Activated CD4-positive, alpha-beta T cell treated with anti-CD3 and anti-CD28 coated beads for 24 hours (primary cell): ENCODE measurements at regions not wholly inside any gene's neighbourhood (a gene's known extent, or its start where the extent isn't known, plus 50 kb on each side); places are given as distances from the start of the nearest gene placed in this dataset.

Experiments used
- DNase-seq, 2 donors: peaks; one replicate each; pipeline ENCODE4 v3.0.0-alpha.2; 2020; ENCODE audit warnings: low read depth in 2 of 2

DNA sequence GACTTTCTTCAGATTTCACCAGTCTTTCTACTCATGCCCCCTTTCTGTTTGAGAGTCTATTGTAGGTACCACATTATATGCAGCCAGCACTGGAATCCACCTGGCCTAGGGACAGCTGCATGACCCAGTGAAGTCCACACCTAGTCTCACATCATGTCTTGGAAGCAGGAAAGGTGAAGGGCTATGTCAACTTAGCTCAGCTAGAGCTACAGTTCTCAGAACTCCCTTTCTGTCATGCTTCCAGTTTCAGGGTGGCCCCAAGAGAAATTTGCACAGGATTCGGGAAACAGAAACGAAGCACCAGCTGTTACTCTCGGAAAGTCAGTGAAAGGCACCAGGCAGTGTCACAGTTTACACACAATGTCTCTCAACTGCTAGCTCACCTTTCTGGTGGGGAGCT is 51.6 kb upstream of the NLRP1 start:
- DNase-seq: no peak

DNA sequence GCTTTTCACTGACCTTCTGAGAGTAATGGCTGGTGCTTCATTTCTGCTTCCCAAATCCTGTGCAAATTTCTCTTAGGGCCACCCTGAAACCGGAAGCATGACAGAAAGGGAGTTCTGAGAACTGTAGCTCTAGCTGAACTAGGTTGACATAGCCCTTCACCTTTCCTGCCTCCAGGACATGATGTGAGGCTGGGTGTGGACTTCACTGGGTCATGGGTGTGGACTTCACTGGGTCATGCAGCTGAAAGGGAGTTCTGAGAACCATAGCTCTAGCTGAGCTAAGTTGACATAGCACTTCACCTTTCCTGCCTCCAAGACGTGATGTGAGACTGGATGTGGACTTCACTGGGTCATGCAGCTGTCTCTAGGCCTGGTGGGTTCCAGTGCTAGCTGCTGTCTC is 54.3 kb upstream of the NLRP1 start:
- no peak for DNase-seq

DNA sequence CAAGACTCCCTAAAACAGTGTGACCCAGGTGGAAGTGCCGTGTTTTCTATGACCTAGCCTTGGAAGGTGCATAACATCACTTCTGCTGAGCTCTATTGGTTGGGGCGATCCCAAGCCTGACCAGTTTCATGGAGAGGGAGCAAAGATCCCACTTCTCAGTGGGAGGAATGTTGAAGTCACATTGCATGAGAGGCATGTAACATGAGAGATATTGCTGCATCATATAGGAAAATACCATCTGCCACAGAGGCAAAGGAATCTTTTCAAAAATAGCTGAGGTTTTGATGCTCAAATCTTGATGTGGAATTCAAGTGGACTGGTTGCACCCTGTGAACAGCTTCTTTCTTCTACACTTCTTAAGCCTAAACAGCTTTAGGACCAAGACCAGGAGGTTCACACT is 56.4 kb upstream of the NLRP1 start:
- no peak for DNase-seq

DNA sequence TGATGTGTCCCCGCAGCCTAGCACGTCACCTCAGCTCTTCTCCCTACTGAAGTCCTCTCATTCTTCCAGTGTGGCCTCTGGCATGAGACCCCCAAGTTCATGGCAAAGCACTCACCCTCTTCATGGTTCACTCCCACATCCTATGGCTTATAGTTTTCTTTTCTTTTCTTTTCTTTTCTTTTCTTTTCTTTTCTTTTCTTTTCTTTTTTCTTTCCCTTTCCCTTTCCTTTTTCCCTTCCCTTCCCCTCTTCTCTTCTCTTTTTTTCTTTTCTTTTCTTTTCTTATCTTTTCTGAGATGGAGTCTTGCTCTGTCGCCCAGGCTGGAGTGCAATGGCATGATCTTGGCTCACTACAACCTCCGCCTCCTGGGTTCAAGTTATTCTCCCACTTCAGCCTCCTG is 58.4 kb upstream of the NLRP1 start:
- no peak for DNase-seq

DNA sequence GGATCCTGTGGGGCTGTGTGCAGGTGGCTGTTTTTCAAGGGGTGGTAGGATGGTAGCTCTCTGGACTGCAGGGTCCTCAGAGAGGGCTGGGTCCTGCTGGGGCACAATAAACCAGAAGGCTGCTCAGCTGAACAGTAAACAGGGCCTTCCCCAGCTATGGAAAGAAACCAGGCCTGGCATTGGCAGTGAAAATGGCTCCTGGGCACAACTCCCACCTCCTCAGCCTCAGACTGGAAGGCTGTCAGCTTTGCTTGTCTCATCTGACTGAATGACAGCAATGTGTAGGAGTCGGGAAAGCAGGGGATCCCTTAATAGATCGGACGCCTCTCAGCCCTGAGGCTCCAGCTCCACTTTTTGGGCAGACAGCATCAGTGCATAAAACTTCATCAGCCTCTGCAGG is 59.8 kb upstream of the NLRP1 start:
- DNase-seq: no peak

DNA sequence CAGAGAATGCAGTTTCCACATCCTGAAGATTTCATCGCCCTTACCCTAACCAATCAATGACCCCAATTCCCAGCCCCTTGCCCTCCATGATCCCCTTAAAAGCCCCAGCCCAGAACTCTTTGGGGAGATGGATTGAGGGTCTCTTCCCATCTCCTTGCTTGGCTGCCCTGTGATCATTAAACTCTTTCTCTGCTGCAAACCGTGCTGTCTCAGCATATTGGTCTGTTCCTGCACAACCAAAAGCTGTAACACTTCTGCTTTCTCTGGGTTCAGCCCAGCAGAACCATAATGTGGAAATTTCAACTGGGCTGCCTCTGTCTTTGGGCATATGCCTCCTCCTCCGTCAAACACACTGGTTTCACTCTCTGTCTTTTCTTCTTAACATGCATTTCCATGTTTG is 67.0 kb upstream of the NLRP1 start:
- no peak for DNase-seq

DNA sequence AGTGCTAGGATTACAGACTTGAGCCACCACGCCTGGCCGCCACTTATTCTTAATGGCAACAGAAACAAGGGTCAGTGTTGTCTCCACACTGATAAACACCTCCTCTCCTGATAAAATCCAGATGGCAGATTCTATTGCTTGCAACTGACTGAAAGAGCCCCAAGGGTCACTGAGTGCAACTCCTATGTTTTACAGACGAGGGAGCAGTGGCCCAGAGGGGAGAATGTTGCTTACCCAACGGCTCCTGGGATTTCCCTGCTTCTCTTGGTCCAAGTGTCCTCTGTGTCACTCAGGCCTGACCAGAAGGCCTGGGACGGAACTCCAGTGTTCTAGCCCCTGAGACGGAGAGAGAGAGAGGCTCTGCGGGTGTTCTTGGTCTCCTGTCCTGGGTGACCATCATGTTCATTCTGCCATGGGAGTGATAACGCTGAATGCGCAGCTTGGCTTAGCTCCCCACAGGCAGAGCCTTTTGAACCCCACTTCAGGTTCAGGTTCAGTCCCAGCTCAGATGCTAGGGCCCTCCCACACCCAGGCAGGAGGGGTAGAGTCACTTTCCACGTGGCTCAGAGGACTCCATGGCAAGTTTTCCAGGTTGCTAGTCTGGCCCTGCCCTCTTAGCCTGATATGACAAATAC is 77.3 kb upstream of the NLRP1 start:
- DNase-seq: no peak

DNA sequence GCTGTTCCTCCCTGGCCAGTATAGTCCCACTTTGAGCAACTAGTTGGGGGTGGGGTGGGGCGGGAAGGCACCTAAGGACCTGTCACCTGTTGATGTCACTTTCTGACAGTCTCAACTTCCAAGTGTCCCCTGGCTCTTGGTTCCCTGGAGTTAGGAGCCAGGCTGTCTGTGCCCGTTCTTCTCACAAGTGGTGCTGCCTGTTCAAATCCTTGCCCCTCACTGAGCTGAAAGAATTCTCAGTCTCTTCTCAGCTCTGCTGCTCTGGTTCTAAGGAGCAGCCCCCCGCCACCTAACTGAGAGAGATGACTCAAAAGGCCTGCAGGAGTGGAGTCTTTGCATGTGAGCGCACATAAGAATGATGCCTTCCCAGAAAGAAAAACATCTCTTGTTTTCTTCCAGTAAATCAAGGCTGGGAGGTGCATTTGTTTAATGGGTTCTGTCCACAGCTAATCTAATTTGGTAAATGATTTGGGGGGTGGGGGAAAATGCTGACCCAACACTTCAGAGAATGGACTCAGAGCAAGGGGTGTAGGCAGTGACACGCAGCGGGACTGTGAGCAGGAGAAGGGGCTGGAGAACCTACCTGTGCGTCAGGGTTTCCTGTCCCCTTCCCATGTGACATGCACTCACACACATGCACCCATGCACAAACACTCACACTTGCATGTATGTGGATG is 78.2 kb upstream of the NLRP1 start:
- no peak for DNase-seq

DNA sequence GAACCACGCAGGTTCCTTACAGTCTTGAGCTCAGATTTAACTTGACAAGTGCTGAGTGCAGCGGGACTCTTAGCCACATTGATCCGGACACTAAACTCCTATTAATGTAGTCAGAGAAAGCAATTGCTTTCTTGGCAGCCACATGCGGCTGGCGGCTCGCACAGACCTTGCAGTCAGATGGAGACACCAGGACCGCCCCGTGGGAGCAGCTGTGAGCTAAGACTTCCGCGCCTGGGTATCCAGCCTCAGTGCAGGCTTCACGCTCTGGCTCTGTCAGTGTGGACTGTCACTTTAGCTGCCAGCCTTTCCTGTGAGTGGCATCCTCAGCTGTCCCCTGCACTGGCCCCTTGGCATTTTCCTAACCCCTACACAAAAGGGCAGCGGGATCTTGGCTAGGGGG is 80.9 kb upstream of the NLRP1 start:
- no peak for DNase-seq

DNA sequence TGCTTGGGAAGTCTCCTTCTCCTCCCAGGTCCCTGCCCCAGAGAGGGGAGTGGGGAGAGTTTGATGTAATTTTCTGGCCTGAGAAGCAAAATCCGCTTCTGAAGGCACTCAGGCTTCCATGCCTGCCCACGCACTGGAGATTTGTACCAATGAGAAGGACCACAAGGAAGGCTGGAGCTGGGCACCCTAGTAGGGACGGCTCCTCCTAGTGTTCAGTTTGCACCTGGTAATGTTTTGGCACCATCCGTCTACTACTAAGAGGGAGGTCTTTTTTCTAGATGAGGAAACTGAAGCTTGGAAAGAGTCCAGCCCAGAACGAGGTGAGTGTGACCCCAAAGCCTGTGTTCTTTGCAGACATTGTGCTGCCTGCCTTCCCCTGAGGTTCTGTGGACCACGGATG is 83.6 kb upstream of the NLRP1 start:
- no peak for DNase-seq

DNA sequence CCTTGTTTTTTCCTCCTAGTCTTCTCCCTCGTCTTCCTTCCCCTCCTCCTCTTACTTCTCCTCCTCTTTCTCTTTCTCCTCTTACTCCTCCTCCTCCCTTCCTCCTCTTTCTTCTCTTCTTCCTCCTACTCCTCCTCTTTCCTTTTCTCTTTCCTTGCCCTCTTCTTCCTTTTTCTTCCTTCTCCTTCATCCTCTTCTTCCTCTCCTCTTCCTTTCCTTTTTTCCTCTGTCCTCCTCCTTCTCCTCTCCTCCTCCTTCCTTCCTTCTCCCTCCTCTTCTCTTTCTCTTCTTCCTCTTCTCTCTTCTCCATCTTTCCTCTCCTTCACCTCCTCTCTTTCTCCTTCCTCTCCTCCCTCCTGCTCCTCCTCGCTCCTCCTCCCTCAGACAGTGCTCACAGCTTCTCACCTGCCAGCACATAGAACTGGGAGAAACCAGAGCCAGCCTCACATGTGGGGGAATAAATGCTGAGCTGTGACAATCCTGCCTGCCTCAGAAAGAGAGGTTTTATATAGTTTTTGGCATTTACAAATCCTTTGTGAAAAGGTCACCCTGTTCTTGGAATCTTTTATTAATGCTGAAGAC is 84.3 kb upstream of the NLRP1 start:
- DNase-seq: no peak

DNA sequence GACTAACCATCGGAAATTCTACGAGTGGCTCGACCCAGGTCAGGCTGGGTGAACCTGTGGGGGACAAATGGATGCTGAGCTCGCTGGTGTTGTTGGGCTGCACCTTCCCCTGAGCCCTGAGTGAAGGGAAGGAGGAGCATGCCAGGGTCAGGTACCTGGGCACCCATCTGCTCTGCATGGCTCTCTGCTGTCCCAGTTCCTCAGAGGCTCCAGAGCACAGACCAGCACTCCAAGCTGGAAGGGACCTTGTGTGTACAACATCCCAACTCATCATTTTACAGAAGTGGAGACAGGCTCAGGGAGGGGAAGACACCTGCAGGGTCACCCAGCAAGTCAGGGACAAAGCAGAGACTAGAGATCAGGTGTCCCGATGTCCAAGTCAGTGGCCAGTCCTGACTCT is 84.9 kb upstream of the NLRP1 start:
- no peak for DNase-seq

DNA sequence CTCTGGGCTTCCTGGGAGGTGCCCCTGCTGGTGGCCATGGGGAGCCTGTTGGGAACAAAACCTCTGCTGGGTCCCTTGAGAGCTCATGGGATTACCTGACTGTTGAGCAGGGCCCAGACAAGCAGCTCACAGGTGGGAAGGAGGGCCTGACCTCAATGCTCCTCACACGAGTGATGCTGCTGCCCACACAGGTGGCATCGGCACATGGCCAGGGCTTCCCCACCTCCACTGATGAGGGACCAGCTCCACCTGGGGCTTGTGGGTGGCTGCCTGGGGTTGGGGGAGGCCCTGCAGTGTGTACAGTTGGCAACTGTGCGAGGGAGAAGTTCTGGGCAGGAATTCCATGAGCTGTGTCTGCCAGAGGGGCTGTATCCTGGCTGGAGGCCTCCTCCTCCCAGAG is 87.8 kb upstream of the NLRP1 start:
- no peak for DNase-seq

DNA sequence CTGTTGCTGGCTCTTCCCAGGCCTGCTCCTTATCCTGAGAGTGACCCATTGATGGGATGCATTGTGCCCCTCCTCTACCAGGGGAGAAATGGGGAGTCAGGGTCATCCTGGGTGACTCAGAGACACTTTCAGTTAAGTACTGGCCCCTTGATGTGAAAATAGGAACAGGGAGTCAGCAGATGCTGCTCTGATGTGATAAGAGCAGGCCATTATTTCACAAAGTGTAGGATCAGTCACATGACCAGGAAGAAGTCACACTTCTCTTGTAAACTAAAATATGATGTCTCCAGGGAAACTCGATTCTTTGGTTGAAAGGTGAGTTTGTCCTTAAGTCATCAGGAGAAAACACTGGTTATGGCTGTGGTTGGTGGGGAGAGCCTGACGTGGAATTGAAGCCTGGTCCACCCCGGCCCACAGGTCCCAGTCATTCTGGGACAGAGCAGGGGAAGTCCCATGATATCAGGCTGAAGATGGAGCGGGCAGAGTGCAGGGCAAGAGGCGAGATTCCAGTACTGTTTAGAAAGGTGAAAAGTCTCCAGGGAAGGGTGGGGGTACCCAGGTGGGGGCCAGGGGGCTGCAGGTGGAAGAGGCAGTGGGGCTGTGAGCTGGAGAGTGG is 88.6 kb upstream of the NLRP1 start:
- DNase-seq: no peak

DNA sequence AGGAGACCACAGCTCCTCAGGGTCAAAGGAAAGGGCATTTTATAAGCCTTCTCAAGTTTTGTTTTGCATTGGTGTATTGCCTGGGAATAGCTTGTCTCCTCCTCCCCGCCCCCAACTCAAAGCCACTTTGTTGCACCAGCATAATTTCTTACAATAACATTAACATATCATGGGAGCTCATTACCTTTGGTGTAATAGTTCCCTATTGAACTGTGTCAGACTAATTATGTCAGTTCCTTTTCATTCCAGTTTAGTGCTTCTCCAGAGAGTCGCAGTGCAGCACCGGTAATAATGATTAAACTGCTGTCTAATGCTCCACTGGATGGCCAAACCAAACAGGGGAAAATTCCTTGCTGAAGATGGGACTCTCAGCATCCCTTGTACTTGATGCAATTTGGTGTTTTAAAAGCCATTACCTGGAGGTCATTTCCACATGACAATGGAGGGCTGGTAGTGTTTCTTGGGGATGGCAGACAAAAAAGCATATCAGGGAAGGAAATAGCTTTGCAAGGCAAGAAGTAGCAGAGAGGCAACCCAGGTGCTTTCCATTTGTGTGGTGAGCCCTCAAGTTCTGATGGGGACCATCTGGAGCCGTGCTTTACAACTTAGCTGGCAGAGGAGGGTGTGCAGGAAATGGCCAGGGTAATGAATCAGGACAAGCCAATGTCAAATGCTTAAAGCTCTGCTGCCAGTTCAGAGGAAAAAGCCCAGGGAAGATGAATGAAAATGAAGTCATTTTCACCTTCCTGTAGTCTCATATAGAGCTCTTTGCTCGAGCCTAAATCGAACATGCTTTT is 91.5 kb upstream of the NLRP1 start:
- DNase-seq: no peak

DNA sequence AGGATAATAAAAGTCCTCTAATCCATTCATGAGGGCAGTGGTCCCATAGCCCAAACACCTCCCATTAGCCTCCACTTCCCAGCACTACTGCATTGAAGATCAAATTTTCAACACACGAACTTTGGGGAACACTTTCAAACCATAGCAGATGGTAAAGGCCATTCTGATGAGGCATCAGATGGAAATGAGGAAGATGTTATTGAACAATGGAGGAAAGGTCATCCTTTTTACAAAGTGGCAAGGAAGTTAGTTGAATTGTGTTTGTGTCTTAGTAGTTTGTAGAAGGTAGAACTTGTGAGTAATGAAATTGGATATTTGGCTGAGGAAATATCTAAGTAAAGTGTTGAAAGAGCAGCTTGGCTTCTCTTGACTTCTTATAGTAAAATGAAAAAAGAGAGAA is 93.3 kb upstream of the NLRP1 start:
- DNase-seq: no peak

DNA sequence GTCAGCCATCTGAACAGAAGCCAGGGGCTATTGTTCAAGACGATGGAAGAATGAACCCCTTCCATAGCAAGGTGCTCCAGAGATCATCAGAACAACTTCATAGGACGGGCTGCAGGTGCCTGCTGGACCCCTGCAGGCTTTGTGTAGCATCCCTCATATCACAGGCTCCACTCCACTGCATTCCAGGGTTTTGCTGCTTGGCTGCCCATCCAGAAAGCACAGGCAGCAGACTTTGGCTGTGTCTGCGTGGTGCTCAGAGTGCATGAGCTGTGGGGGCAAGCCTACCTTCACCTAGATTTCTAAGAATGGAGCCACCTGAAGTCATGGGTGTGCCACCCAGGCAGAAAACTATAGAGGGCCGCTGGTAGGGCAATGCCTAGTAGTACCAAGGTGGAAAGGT is 93.9 kb upstream of the NLRP1 start:
- DNase-seq: no peak

DNA sequence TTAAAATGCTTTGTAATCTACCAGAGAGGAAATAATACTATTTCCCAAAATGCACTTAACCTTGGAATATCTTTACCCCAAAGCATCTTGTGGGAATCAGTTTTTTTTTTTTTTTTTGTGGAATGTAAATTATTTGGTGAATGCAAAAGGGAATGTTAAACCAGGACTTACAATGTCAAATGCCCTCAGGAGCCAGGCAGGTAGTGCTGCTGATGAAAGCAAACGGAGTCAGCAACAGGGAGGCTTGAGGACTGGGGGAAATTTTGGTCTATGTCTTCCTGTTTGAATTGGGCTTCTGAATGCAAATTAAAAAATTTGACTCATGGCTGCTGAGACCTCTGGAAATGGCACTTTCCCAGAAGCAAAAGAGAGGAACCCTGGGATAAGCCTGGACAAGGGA is 96.5 kb upstream of the NLRP1 start:
- no peak for DNase-seq

DNA sequence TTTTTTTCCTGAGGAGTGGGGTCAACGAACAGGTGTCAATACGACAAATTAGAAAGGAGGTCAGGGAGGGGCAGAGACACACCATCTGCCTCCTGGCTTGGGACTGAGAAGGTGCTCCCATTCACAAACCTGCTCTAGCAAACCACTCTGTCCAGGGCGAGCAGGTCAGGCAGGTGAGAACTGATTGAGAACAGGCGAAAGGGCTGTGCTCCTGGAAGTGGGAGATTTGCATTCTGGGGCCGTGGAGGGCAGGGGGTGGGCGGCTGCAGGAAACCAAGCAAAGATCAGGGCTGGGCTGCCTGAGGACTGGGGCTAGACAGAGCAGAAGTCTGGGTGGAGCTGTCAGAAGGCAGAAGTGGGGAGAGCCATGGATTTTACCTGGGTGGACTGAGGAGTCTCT is 98.9 kb upstream of the NLRP1 start:
- DNase-seq: no peak

DNA sequence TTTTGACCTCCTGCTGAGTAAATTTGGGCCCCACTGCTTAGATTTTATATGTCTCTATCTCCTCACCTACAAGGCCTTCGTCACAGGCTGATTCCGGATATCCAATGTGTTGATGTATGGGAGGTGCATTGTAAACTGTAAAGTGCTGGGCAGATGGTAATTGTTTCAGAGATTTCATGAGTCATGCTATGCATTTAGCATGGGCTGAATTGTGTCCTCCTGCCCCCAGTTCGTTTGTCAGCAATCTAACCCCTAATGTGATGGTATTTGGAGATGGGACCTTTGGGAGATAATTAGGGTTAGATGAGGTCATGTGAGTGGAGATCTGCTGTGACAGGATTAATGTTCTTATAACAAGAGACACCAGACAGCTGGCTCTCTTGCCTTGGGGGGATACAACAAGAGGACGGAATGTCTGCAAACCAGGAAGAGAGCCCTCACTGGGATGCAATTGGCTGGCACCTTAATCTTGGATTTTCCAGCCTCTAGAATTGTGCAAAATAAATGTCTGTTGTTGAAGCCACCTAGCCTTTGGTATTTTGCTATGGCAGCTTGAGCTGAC is 101.8 kb upstream of the NLRP1 start:
- DNase-seq: no peak

DNA sequence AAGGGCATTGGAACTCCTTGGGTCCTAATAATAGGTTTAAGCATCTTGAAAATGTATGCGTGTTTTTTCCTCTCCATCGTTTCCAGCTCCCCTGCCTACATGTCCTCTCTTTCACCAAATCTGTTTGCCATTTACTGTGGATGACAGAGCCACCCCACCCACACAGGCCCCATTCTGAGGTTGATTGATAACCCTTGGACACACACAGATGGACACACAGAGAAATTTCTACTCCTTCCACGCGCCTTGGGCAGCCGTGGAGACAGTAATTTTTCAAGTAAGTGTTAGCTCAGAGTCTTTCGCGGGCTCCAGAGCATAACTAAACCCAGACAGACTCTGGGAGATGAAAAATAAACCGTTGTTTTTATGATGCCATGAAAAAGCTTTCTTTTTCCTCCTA is 103.3 kb upstream of the NLRP1 start:
- no peak for DNase-seq

DNA sequence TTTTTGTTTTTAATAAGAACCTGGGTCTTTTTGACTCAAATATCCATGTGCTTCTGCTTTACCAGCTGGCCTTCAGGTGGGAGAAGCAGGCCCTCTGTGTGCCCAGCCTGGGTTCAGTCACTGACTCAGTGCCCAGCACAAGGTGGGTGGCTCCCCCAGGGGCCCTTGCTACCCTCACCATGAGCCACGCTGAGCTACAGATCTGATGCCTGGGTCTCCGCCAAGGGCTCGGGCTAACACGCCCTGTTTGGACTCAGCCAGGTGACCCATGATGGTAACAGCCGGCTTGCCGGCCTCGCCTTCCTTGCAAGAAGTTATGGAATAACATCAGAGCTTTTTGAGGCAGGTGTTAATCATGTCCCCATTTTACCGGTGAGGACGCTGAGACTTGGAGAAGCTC is 109.5 kb upstream of the NLRP1 start:
- DNase-seq: no peak
